ENCODE measurements at regions not wholly inside any gene's neighbourhood (a gene's known extent, or its start where the extent isn't known, plus 50 kb on each side); places are given as distances from the start of the nearest gene placed in this dataset.

DNA sequence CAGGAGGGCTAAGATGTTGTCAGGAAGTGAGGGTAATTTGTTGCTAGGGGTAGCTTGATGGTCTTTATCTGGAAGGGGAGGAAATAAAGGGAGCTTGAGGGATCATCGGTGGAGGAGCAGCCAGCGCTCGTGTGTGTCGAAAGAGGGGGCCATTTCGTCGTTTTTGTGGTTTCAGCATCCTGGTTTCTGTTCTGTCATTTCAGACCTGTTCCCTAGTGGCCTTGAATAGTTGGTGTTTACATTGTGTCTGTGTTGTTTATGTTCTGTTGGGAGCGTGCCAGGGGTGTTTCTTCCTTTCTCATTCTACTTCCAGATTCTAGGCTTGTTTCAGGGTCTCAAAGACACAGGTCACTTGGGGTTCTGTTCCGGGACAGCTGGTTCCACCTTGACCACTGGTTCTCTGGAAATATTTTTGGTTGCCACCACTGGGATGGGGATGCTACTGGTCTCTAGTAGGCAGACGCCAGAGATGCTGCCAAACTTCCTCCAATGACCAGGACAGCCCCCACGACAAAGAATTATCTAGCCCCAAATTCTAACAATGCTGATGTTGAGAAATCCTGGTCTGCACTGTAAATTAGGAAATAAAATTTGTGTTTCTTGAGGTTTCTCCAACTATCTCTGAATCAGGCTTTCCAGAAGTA is 113.9 kb upstream of the NAA20 start:
- TF ChIP-seq CTCF (IDR thresholded peaks at IDR 0.05; ENCODE audit: borderline replicate concordance, extremely low read depth, low read length, poor library complexity, severe bottlenecking) (peak; percentile 4), EZH2 (IDR thresholded peaks at IDR 0.05; ENCODE audit: borderline replicate concordance, low read depth, low read length, severe bottlenecking) (no peak)

All from DND-41 (cell line).